MM.1S (cell line): ENCODE measurements at regions not wholly inside any gene's neighbourhood (a gene's known extent, or its start where the extent isn't known, plus 50 kb on each side); places are given as distances from the start of the nearest gene placed in this dataset.

Source experiments
- DNase-seq: peaks from one replicate; pipeline ENCODE4 v3.0.0-alpha.2; 2015
- H2AFZ ChIP-seq: fragments of 300-600 bp; sonication (generic); 2 replicates; pipeline ENCODE4 v1.6.0; 2016; ENCODE audit warnings: antibody characterized with exemption, low read length
- H3F3A ChIP-seq: fragments of 300-600 bp; sonication (generic); 2 replicates; pipeline ENCODE4 v1.6.1; 2016; ENCODE audit warnings: mild to moderate bottlenecking, antibody characterized with exemption, low read length, moderate library complexity, mixed read lengths; ENCODE audit not compliant: insufficient read depth
- H3K27ac ChIP-seq: fragments of 300-600 bp; sonication (generic); 2 replicates; pipeline ENCODE4 v1.5.1; 2016; ENCODE audit warnings: mild to moderate bottlenecking, low read length
- H3K27me3 ChIP-seq: fragments of 300-600 bp; sonication (generic); replicated peaks from 2 replicates; pipeline ENCODE4 v1.6.0; 2016; ENCODE audit warnings: low read length; ENCODE audit not compliant: insufficient read depth
- H3K36me3 ChIP-seq: fragments of 300-600 bp; sonication (generic); replicated peaks from 2 replicates; pipeline ENCODE4 v1.6.1; 2016; ENCODE audit warnings: mild to moderate bottlenecking, low read length, mixed read lengths; ENCODE audit not compliant: insufficient read depth
- H3K4me1 ChIP-seq: fragments of 300-600 bp; sonication (generic); 2 replicates; pipeline ENCODE4 v1.6.1; 2016; ENCODE audit warnings: low read length, mixed read lengths
- H3K4me2 ChIP-seq: fragments of 300-600 bp; sonication (generic); 2 replicates; pipeline ENCODE4 v1.6.0; 2016; ENCODE audit warnings: low read depth, low read length
- H3K4me3 ChIP-seq: fragments of 300-600 bp; sonication (generic); 2 replicates; pipeline ENCODE4 v1.5.1; 2016; ENCODE audit warnings: low read length, mixed read lengths
- H3K79me2 ChIP-seq: fragments of 300-600 bp; sonication (generic); 2 replicates; pipeline ENCODE4 v1.6.1; 2016; ENCODE audit warnings: mixed run types, low read length, mixed read lengths
- H3K9ac ChIP-seq: fragments of 300-600 bp; sonication (generic); 2 replicates; pipeline ENCODE4 v1.6.1; 2016; ENCODE audit warnings: low read length, mixed read lengths
- H3K9me2 ChIP-seq: fragments of 300-600 bp; sonication (generic); replicated peaks from 2 replicates; pipeline ENCODE4 v1.6.1; 2016; ENCODE audit warnings: mild to moderate bottlenecking, low read length, mixed read lengths; ENCODE audit not compliant: insufficient read depth
- H3K9me3 ChIP-seq: fragments of 300-600 bp; sonication (generic); replicated peaks from 2 replicates; pipeline ENCODE4 v1.6.1; 2016; ENCODE audit warnings: mild to moderate bottlenecking, low read length, mixed read lengths; ENCODE audit not compliant: insufficient read depth
- H4K20me1 ChIP-seq: fragments of 300-600 bp; sonication (generic); 2 replicates; pipeline ENCODE4 v1.6.1; 2016; ENCODE audit warnings: mild to moderate bottlenecking, low read length, moderate library complexity, mixed read lengths; ENCODE audit not compliant: insufficient read depth
- CTCF ChIP-seq: fragments of 300-600 bp; sonication (generic); IDR thresholded peaks from 2 replicates; pipeline ENCODE4 v1.5.1; 2016; ENCODE audit warnings: antibody characterized with exemption, low read length, mixed read lengths
- EZH2 ChIP-seq: fragments of 300-600 bp; sonication (generic); optimal IDR thresholded peaks from 2 replicates; pipeline ENCODE3; 2017; ENCODE audit warnings: low read depth, mild to moderate bottlenecking, antibody characterized with exemption, low read length, mixed read lengths
- EZH2phosphoT487 ChIP-seq: fragments of 300-600 bp; sonication (generic); IDR thresholded peaks from 2 replicates; pipeline ENCODE4 v1.6.1; 2018; ENCODE audit warnings: antibody characterized with exemption, low read length

DNA sequence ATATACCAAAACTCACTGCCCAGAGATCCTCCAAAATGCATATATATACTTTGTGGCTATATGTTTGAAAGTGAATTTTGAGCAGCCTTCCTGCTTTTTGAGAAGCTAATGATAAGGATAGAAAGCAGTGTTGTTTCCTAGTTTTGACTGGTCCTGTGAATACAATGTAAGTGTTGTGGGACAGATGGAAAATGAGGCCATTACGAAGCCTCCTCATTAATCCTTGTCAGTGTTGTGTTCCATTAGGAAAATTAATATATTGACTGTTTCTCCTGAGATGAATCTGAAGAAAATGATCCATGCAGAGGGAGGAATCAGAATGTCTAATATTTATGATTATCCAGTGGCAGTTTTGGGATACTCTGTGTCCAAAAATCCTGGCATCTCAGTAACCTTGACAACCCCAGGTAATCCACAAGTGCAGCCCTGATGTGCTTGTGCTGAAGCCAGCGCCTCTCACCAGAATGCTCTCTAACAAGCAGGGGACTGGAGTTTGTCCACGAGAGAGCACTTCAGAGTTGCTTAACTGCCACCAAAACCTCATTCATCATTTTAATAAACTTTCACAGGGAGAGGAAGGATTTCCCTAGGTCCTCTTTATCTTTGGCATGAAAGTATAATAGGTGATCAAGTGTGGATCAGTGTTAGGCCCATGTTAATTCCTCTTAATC lies 418.6 kb downstream of the CMPK2 start:
- no peaks in the 10 kb centered on the region for H3K79me2 ChIP-seq
- no peak overlapping the region for H2AFZ ChIP-seq
- H3K27ac ChIP-seq: no peak overlapping the region
- DNase-seq: no peak
- H3K4me1 ChIP-seq: no peaks in the 10 kb centered on the region
- no peaks in the 10 kb centered on the region for H3K36me3 ChIP-seq
- no peaks in the 10 kb centered on the region for H4K20me1 ChIP-seq
- TF ChIP-seq EZH2 (no peak), EZH2phosphoT487 (no peak), CTCF (no peak)
- H3K4me2 ChIP-seq: no peak overlapping the region
- no peaks in the 10 kb centered on the region for H3K9me2 ChIP-seq
- H3K4me3 ChIP-seq: no peak overlapping the region
- no peaks in the 10 kb centered on the region for H3K9me3 ChIP-seq
- no peaks in the 10 kb centered on the region for H3K27me3 ChIP-seq
- H3F3A ChIP-seq: no peaks in the 10 kb centered on the region
- H3K9ac ChIP-seq: no peak overlapping the region

GRCh38 chr2:6448893-6449292 lies 416.8 kb downstream of the CMPK2 start:
- Histone ChIP-seq H3K79me2 (no peaks in the 10 kb centered on the region), H3F3A (no peaks in the 10 kb centered on the region), H3K9ac (no peak overlapping the region), H3K4me1 (no peaks in the 10 kb centered on the region), H2AFZ (no peak overlapping the region), H3K9me2 (no peaks in the 10 kb centered on the region), H4K20me1 (no peaks in the 10 kb centered on the region), H3K36me3 (no peaks in the 10 kb centered on the region), H3K27me3 (no peaks in the 10 kb centered on the region), H3K27ac (no peak overlapping the region), H3K4me3 (no peak overlapping the region), H3K9me3 (no peaks in the 10 kb centered on the region), H3K4me2 (no peak overlapping the region)
- no peak for DNase-seq
- TF ChIP-seq CTCF: no peak
- TF ChIP-seq EZH2phosphoT487: no peak

GRCh38 chr2:6449343-6449742 lies 416.4 kb downstream of the CMPK2 start:
- Histone ChIP-seq H3K27me3 (no peaks in the 10 kb centered on the region), H3K4me3 (no peak overlapping the region)
- TF ChIP-seq CTCF (no peak), EZH2 (no peak), EZH2phosphoT487 (no peak)

More at GRCh38 chr2:6449343-6449742, 416.4 kb downstream of the CMPK2 start:
- Histone ChIP-seq H3K9me2 (no peaks in the 10 kb centered on the region), H3K4me2 (no peak overlapping the region), H4K20me1 (no peaks in the 10 kb centered on the region), H3K9me3 (no peaks in the 10 kb centered on the region), H3K79me2 (no peaks in the 10 kb centered on the region), H3K9ac (no peak overlapping the region), H3K27ac (no peak overlapping the region), H3F3A (no peaks in the 10 kb centered on the region), H3K4me1 (no peaks in the 10 kb centered on the region), H3K36me3 (no peaks in the 10 kb centered on the region), H2AFZ (no peak overlapping the region)
- DNase-seq: no peak
